Prostate gland (tissue), 2 donors: ENCODE measurements at regions not wholly inside any gene's neighbourhood (a gene's known extent, or its start where the extent isn't known, plus 50 kb on each side); places are given as distances from the start of the nearest gene placed in this dataset.

Source experiments
- DNase-seq: peaks from one replicate; pipeline ENCODE4 v3.0.0-alpha.2; 2019; ENCODE audit warnings: low spot score
- H3K27ac ChIP-seq, 2 donors: fragments of 200-600 bp; sonication (generic); 2 replicates each; pipeline ENCODE4 v1.5.1; 2017 to 2019
- H3K27me3 ChIP-seq: fragments of 200-600 bp; sonication (generic); replicated peaks from 2 replicates; pipeline ENCODE4 v1.5.1; 2019; ENCODE audit not compliant: insufficient read depth
- H3K36me3 ChIP-seq, 2 donors: fragments of 200-600 bp; sonication (generic); 1 replicate in 1 of 2; 2 replicates in 1 of 2; pipeline versions ENCODE4 v1.5.1 to v1.8.1; 2017 to 2019
- H3K4me1 ChIP-seq: fragments of 200-600 bp; sonication (generic); replicated peaks from 2 replicates; pipeline ENCODE4 v1.5.1; 2019
- H3K4me3 ChIP-seq, 2 donors: fragments of 200-600 bp; sonication (generic); 2 replicates each; pipeline ENCODE4 v1.5.1; 2017 to 2019
- H3K9me3 ChIP-seq: fragments of 200-600 bp; sonication (generic); 2 replicates; pipeline ENCODE4 v1.5.1; 2017
- CTCF ChIP-seq, 4 experiments: fragments of 200-600 bp in 2 of 4; fragments of 450-650 bp in 2 of 4; sonication (generic) in 2 of 4; IDR thresholded peaks; 1 replicate in 3 of 4; 2 replicates in 1 of 4; pipeline ENCODE4 v1.5.1; 2016 to 2019; ENCODE audit warnings: antibody characterized with exemption in 4 of 4, mild to moderate bottlenecking in 2 of 4, moderate library complexity in 2 of 4
- POLR2A ChIP-seq: fragments of 450-650 bp; IDR thresholded peaks from one replicate; pipeline ENCODE4 v1.6.1; 2016; ENCODE audit warnings: antibody characterized with exemption, mild to moderate bottlenecking
- POLR2AphosphoS5 ChIP-seq: sonication (generic); formaldehyde crosslinking; IDR thresholded peaks from one replicate; pipeline ENCODE4 v1.6.1; 2017; ENCODE audit warnings: antibody characterized with exemption
- WGBS: methylation state at CpG from one replicate; pipeline ENCODE4 v1.1.5; 2018; 5-methylcytosine and 5-hydroxymethylcytosine counted together
- intact Hi-C: fragments of 100-400 bp; cut with DNase I; formaldehyde crosslinking; loops from one replicate; pipeline ENCODE4 v1.14.2; 2022

GRCh38 chr1:61618193-61618592, 106.7 kb downstream of the TM2D1 start:
- 83% methylated on average over 2 of the region's 2 CpGs for WGBS
- Histone ChIP-seq H3K9me3 (no peaks in the 10 kb centered on the region), H3K36me3 (no peaks in the 10 kb centered on the region), H3K4me3 (no peak overlapping the region), H3K27me3 (no peaks in the 10 kb centered on the region), H3K4me1 (no peaks in the 10 kb centered on the region), H3K27ac (no peak overlapping the region)
- no peak for DNase-seq
- intact Hi-C loops, result no loop called here
- TF ChIP-seq CTCF (IDR thresholded peaks at IDR 0.05) (no peak), POLR2AphosphoS5 (no peak), POLR2A (no peak)

- TF ChIP-seq CTCF (IDR thresholded peaks at IDR 0.05), result no peak
- TF ChIP-seq POLR2A, result no peak
- no peak for TF ChIP-seq POLR2AphosphoS5
- 90% methylated on average over 3 of the region's 3 CpGs for WGBS
- no peak overlapping the region for H3K4me3 ChIP-seq
- no peaks in the 10 kb centered on the region for H3K27me3 ChIP-seq
- no peak overlapping the region for H3K27ac ChIP-seq
- no peaks in the 10 kb centered on the region for H3K36me3 ChIP-seq
- H3K4me1 ChIP-seq, result no peaks in the 10 kb centered on the region
- no peaks in the 10 kb centered on the region for H3K9me3 ChIP-seq
- intact Hi-C loops, result no loop called here
- no peak for DNase-seq
Observed at GRCh38 chr1:61616830-61617229, 108.1 kb downstream of the TM2D1 start.

- Histone ChIP-seq H3K9me3 (no peaks in the 10 kb centered on the region), H3K4me1 (no peaks in the 10 kb centered on the region), H3K36me3 (no peaks in the 10 kb centered on the region), H3K4me3 (no peak overlapping the region), H3K27ac (no peak overlapping the region), H3K27me3 (no peaks in the 10 kb centered on the region)
- TF ChIP-seq POLR2AphosphoS5, result no peak
- no peak for TF ChIP-seq POLR2A
- no peak for TF ChIP-seq CTCF (IDR thresholded peaks at IDR 0.05)
- 79% methylated on average over 3 of the region's 3 CpGs for WGBS
- DNase-seq, result no peak
- intact Hi-C loops, result no loop called here
Observed at GRCh38 chr1:61612602-61613001, 112.3 kb downstream of the TM2D1 start.

- intact Hi-C loops, result loop anchor here (10.0 kb wide), 1 partner anchor 134 kb away; no protein-coding TSS in a partner anchor
- TF ChIP-seq POLR2A (no peak), POLR2AphosphoS5 (no peak), CTCF (IDR thresholded peaks at IDR 0.05) (no peak)
- Histone ChIP-seq H3K4me1 (no peaks in the 10 kb centered on the region), H3K4me3 (no peak overlapping the region), H3K27ac (no peak overlapping the region), H3K27me3 (no peaks in the 10 kb centered on the region), H3K9me3 (no peaks in the 10 kb centered on the region), H3K36me3 (no peaks in the 10 kb centered on the region)
- 87% methylated on average over 3 of the region's 3 CpGs for WGBS
- DNase-seq, result no peak
Observed at GRCh38 chr1:61609040-61609439, 115.9 kb downstream of the TM2D1 start.

GRCh38 chr1:61607448-61607847, 117.5 kb downstream of the TM2D1 start:
- intact Hi-C loops, result loop anchor here (10.0 kb wide), 1 partner anchor 133 kb away; no protein-coding TSS in a partner anchor
- H3K27me3 ChIP-seq, result no peaks in the 10 kb centered on the region
- no peaks in the 10 kb centered on the region for H3K36me3 ChIP-seq
- 70% methylated on average over 7 of the region's 7 CpGs for WGBS
- no peak overlapping the region for H3K4me3 ChIP-seq
- no peaks in the 10 kb centered on the region for H3K4me1 ChIP-seq
- peak overlapping the region in 1 of 2 donors; percentile 2 for H3K27ac ChIP-seq
- H3K9me3 ChIP-seq, result no peaks in the 10 kb centered on the region
- no peak for DNase-seq
- TF ChIP-seq CTCF (IDR thresholded peaks at IDR 0.05) (no peak), POLR2AphosphoS5 (no peak), POLR2A (no peak)
